GM12875 (cell line): ENCODE measurements at regions not wholly inside any gene's neighbourhood (a gene's known extent, or its start where the extent isn't known, plus 50 kb on each side); places are given as distances from the start of the nearest gene placed in this dataset.

Experiments used
- H3K4me3 ChIP-seq: one replicate; pipeline ENCODE4 v1.5.1; 2011; ENCODE audit warnings: low read depth, low read length, control low read depth
- TF ChIP-seq, protein P1 (sequence below): IDR thresholded peaks from 2 replicates; pipeline ENCODE4 v1.5.1; 2011; ENCODE audit warnings: low read depth, mild to moderate bottlenecking, control low read depth, inconsistent platforms, low read length, moderate library complexity, borderline replicate concordance; ENCODE audit not compliant: insufficient read depth

DNA sequence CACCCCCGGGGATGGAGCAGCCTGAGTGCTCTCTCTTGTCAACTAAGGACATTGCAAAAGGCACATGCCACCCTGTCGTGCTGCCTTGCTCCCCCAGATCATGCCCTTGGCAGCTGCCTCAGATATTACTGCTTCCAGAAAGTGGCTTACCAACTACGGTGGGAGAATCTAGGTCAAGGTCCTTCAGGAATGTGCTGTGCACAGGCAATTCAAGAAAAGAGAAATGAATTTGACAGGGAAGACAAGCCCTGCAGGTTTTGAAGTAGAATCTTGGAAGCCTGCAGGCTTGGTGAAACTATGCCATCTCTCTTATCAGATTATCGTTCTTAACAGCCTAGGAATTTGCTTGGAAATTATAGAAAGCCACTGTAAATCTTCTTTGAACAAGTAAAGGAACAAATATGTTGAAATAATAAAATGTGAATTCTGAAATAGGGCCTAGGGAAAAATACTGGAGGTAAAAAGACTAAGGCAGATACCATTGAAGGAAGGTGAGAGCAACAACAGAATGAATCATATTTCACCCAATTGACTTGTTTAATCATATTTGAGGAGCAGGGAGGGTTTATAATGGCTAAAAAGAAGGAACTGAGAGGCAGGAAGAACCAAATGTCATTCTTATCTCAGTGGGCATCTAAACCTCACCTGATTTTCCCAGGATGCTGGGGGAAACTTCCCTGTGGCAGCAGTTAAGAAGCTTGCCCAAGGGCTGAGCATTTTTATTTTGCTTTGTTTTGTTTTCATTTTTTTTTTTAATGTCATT lies 94.0 kb upstream of the GLS start:
- no peak overlapping the region for H3K4me3 ChIP-seq
- TF ChIP-seq, protein P1, sequence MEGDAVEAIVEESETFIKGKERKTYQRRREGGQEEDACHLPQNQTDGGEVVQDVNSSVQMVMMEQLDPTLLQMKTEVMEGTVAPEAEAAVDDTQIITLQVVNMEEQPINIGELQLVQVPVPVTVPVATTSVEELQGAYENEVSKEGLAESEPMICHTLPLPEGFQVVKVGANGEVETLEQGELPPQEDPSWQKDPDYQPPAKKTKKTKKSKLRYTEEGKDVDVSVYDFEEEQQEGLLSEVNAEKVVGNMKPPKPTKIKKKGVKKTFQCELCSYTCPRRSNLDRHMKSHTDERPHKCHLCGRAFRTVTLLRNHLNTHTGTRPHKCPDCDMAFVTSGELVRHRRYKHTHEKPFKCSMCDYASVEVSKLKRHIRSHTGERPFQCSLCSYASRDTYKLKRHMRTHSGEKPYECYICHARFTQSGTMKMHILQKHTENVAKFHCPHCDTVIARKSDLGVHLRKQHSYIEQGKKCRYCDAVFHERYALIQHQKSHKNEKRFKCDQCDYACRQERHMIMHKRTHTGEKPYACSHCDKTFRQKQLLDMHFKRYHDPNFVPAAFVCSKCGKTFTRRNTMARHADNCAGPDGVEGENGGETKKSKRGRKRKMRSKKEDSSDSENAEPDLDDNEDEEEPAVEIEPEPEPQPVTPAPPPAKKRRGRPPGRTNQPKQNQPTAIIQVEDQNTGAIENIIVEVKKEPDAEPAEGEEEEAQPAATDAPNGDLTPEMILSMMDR: no peak

DNA sequence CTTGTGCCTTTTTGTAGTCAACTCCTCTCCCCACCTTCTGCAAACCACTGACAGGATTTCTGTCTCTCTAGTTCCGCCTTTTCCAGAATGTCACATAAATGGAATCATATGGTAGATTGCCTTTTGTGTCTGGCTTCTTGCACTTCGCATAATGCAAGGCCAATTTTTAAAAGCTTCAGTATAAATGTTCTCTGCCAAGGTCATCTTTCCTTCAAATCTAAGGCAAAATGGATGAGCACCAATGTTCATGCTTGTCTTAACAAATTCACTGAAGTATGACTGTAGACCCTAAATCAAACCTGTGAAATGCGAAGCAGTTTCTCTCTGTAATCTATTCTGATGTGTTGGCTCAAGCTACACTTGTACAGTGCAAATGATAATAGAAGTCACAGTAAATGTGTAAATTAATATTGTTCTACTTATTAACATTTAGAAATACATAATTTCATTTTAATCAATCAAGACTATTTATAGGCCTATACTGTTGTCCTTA lies 92.8 kb upstream of the GLS start:
- TF ChIP-seq, protein P1: no peak
- no peak overlapping the region for H3K4me3 ChIP-seq

DNA sequence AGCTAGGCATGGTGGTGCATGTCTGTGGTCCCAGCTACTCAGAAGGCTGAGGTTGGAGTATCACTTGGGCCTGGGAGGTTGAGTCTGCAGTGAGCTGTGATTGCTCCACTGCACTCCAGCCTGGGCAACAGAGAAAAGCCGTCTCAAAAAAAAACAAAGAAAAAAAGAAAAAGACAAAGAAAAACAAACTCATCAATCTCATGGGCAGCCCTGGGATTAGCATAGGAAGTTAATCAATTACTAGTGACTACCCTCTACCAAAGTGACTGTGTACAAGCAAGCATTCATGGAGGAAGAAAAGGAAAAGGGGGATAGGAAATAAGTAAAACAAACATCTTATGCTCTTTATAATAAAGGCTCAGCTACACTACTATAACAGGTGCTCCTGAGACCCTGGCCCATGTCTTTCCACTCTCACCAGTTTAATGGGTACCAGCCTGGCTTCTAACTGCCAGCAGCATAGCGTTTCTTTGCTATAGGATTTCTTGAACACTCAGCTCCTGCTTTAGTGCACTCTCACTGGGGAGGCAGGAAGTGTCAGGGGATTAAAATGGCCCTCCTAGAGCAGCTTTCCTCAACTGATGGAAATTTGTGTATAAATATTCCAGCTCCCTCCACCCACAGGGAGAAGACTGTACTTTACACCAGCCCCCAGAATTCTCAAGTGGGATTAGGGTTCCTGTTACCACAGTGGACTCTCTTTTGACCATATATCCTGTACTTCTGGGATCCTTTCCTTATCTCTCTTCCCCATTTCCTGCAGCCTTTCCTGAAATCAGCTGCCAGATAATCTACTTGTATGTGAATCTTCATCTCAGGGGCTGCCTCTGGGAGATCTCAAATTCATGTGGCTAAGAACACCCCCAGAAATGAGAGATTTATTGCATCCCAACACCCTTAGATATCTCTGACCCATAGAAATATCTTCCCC lies 91.3 kb upstream of the GLS start:
- TF ChIP-seq, protein P1: no peak
- H3K4me3 ChIP-seq: no peak overlapping the region

DNA sequence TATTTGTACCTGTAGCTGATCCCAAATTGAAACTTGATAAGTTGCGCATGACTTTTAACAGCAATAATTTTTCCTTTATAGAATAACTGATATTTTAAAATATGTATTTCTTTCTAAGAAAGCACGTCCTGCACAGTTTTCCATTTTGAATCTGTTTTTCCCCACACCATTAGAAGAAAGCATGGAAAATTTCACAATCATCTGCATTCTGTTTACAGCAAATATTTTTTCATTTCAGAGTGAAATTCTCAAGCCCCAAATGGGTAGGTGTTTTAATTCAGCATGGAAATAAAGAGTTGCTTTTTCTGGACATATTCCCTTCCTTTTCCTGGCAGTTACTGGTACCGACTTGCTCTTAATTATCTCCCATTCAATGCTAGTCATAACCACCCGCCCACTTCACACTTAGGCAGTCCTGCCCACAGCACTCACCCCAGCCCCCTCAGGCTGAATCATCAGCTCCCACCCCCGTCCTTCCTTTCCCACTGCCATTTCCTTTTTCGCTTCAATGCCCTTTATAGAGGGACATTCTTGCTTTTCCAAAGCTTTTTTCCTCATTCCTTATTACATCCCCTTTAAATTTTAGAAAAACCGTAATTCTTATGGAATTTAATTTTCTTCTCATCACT lies 89.2 kb upstream of the GLS start:
- TF ChIP-seq, protein P1: no peak

DNA sequence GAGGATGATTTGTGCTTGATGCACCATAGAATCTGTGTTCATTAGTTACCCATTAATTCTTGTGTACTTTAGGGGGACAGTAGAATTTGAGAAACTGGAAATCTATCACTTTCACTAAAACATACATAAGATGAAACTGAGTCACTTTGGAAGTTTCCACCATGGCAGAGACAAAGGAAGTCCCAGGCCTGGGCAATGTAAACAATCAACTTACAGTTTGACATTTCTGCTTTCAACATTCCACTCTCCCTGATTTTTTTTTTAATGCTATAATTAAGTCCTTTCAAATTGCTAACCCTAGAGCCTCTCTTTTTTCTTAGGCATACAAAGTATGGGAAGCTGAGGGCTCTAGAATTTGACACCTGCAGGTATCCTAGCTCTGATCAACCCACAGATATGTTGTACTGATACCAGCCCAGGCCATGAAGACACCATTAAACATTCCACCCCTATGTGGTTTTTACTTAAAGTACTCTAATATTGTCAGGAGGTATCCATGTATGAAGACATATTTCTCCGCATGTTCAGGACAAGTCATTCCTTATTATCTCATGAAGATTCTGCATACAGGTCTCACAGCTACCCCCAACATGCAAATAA lies 88.5 kb upstream of the GLS start:
- TF ChIP-seq, protein P1: no peak
- no peak overlapping the region for H3K4me3 ChIP-seq

More for the DNA sequence above, 89.2 kb upstream of the GLS start:
- H3K4me3 ChIP-seq: no peak overlapping the region

DNA sequence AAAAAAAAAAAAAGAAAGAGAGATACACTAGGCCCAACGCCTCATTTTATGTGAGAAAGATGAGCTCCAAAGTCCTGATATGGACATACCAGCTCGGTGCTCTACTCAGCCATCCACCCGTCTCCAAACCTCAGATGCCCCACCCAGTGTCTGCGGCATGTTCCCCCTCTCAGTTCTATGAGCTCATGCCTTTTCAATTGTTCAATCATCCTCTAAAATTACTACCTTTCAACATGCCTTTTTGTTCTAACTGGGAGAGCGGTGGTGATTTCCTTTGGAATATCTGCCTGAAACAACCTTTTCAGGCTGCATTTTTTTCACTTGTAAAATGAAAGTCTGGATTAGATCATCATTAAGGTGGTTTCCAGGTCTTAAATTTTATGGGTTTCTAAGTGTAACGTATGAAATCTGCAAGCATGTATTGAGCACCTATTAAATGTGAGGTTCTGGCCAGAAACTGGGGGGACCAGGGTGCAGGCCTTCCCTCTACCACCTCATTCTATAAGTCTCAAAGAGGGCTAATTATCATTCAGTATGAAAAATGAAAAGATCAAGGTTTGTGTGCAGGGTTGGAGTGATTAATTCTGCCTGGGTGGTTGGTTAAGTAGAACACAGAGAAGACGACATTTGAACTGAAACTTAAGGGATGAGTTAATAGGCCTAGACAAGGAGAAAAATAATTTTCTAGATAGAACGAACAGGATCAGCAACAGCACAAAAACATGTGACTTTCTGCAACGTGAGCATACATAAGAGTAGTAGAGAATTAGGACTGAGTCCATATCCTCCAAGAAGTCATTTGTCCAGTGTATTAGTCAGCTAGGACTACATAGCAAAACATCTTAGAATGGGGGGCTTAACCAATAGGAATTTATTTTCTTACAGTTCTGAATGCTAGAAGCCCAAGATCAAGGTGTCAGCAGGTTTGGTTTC lies 87.4 kb upstream of the GLS start:
- TF ChIP-seq, protein P1: no peak

More for the DNA sequence above, 87.4 kb upstream of the GLS start:
- no peak overlapping the region for H3K4me3 ChIP-seq
